ENCODE measurements at regions not wholly inside any gene's neighbourhood (a gene's known extent, or its start where the extent isn't known, plus 50 kb on each side); places are given as distances from the start of the nearest gene placed in this dataset.

GRCh38 chr12:4991373-4991772 lies 52.3 kb upstream of the KCNA5 start:
- no peak overlapping the region for H3K27ac Mint-ChIP-seq
- no peaks in the 10 kb centered on the region for H3K4me1 Mint-ChIP-seq
- H3K9me3 Mint-ChIP-seq, result no peaks in the 10 kb centered on the region
- TF ChIP-seq CTCF (IDR thresholded peaks at IDR 0.05), result no peak
- no peak overlapping the region for H3K4me3 Mint-ChIP-seq
- H3K27me3 Mint-ChIP-seq, result peaks cover 48% of the 10 kb centered on the region
- DNase-seq (no peak), ATAC-seq (ENCODE audit: low read depth) (no peak)
- ChIA-PET POLR2A (no interaction called here), CTCF (interaction anchor here (2.0 kb wide), 1 partner anchor 136 kb away, joined by 4 read pairs; no protein-coding TSS in a partner anchor)
- intact Hi-C loops (cut with micrococcal nuclease), result no loop called here
- H3K36me3 Mint-ChIP-seq (ENCODE audit: low read depth), result no peaks in the 10 kb centered on the region

GRCh38 chr12:4991801-4992200 lies 51.9 kb upstream of the KCNA5 start:
- Mint-ChIP-seq H3K4me1 (no peaks in the 10 kb centered on the region), H3K9me3 (no peaks in the 10 kb centered on the region), H3K27ac (no peak overlapping the region), H3K4me3 (no peak overlapping the region), H3K27me3 (peaks cover 50% of the 10 kb centered on the region), H3K36me3 (ENCODE audit: low read depth) (no peaks in the 10 kb centered on the region)
- ChIA-PET CTCF (interaction anchor here (1.7 kb wide), 1 partner anchor 134 kb away, joined by 4 read pairs; no protein-coding TSS in a partner anchor), POLR2A (no interaction called here)
- ATAC-seq (ENCODE audit: low read depth) (no peak), DNase-seq (no peak)
- no peak for TF ChIP-seq CTCF (IDR thresholded peaks at IDR 0.05)
- intact Hi-C loops (cut with micrococcal nuclease), result no loop called here

- POLR2A ChIA-PET, result no interaction called here
- DNase-seq (no peak), ATAC-seq (ENCODE audit: low read depth) (no peak)
- peaks cover 45% of the 10 kb centered on the region for H3K27me3 Mint-ChIP-seq
- H3K27ac Mint-ChIP-seq, result no peak overlapping the region
- CTCF ChIA-PET, result interaction anchor here (1.7 kb wide), 1 partner anchor 135 kb away, joined by 4 read pairs; no protein-coding TSS in a partner anchor
- no peaks in the 10 kb centered on the region for H3K4me1 Mint-ChIP-seq
- H3K4me3 Mint-ChIP-seq, result no peak overlapping the region
- H3K36me3 Mint-ChIP-seq (ENCODE audit: low read depth), result no peaks in the 10 kb centered on the region
- intact Hi-C loops (cut with micrococcal nuclease), result no loop called here
- no peaks in the 10 kb centered on the region for H3K9me3 Mint-ChIP-seq
- no peak for TF ChIP-seq CTCF (IDR thresholded peaks at IDR 0.05)
Measured at GRCh38 chr12:4992871-4993270, 50.8 kb upstream of the KCNA5 start.

Measured in activated B cell treated with CpG ODN at 0.5 μM for 24 hours (primary cell).